GM18517 (cell line): ENCODE measurements at regions not wholly inside any gene's neighbourhood (a gene's known extent, or its start where the extent isn't known, plus 50 kb on each side); places are given as distances from the start of the nearest gene placed in this dataset.

Experiments
- ATAC-seq: cut with Tn5 transposase; IDR thresholded peaks from one replicate; pipeline ENCODE4 v1.9.1; 2021; ENCODE audit warnings: mild to moderate bottlenecking, moderate library complexity; ENCODE audit not compliant: unreplicated experiment

DNA sequence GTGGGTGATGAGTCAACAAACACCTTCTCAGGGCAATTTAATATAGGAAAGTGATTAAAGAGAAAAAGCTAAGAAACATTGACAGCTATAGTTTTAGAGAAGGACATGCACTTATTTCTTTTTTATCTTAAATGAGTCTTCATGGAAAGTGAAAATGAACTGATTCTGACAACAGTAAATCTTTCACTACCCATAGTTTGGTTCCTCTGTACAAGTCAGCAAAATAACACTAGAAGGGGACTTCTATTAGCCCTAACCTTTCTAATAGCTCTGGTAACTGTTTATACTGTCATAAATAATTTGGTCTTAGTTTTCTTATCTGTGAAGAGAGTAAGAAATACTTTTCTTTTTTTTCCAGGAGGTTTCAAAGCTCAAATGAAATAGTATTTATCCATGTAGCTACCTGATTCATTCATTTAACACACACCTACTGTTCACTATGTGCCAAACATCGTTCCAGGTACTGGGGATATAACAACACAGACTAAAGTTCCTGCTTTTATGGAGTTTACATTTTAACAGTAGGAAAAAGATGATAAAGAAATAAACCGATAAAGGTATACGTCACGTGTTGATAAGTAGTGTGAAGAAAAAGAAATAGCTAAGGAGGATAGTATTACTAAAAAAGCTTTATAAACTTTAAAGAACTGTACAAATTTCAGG lies 148.2 kb downstream of the PCSK1 start:
- ATAC-seq, result no peak

DNA sequence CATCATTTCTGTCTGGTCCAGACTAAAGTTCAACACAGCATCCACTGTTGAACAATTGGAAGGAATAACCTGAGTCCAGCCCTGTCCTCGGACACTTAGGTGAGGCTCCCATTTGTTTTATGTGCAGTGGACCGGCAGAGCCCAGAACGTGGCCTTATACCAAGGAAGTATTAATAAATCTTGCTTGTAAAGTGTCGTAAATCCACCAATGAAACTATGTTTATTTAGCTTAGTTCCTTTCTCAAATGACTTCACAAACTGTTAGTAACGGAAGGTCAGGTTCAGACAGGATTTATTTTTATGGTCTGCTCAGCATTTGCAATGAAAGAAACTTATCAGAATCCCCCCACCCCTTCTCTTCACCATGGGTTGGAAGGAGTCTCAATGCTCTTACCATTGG lies 149.5 kb downstream of the PCSK1 start:
- no peak for ATAC-seq

DNA sequence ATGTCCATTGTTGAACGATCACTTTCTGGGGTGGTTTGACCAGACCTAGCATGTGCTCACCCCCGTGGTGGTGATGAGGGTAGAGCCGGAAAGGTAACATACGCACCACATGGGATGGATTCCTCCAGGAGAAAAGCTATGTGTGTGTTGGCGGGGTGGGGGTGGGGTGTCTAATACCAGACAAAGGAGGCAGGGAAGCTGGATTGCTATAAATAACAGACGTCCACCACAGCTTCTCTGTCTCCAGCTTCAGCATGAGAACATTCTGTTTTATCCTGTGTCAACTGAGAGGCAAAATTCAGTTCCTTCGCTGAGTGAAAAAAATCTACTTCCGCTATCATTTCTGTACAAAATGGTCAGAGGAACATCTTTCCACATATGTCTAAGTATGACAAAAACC lies 151.0 kb downstream of the PCSK1 start:
- no peak for ATAC-seq

DNA sequence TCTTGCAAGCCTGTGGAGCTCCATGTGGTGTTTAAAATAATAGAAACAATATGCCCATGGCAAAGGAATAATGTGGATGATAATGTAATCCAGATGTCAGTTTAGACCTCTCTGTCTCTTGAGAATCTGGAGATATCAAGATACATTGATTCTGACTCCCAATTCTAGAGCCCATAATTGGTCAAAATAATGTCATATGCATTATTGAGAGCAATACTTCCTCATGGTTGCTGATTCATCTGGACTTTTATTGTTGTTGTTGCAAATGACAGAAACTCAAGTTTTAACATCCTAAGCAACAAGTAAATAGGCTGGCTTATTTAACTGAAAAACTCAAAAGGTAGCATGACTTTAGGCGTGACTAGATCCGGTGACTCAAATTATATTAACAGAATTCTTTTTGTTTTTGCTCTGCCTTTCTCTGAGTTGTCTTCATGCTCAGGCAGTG lies 152.1 kb downstream of the PCSK1 start:
- ATAC-seq, result no peak

DNA sequence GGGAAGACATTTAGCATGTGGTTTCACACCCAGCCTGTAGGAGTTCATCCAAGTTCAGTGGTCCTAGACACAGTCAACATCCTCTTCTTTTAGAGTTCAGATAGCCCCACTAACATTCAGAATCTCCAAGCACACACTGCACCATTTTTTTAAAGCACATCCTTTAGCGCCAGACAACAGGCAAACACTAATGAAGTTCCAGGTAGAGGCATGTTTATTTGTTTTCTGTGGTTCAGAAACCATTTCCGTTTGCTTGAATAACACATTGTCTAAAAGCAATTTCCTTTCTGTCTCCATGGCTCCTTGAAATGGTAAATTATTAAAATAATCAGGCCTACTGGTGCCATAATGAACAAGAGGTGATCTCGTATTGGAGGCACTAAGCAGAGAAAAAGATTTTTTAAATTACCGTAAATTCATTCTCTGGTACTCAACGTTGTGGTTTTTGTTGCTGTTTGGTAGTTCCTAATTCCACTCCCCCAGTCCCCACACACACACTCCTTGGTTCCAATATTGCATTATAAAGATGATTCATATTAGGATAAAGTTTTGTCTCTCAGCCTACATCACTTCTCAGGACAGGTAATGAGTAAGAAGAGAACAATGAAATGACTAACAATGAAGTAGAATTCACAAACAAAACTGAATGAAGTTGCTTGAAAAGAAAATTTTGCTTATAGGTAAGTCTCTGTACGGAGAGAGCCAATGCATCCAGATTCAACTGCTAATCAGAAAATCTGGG lies 153.1 kb downstream of the PCSK1 start:
- ATAC-seq, result peak; percentile 83

DNA sequence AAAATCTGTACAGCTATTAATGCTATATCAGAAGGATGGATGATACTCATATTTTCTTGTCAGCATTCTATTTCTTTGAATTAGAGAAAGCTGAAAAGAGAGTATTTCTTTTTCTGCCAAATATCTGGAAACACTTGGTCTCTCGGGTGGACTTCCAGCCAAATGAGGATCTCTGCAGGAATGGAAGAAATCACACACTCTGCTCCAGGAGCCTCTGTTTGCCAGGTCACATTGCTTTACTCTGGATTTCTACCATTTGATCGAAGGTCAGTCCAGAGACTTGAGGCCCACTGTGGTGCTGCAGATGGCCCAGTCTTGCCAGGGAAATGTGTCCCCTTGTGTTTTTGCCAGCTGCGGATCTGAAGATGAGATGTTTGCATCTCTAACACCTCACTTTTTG lies 154.1 kb downstream of the PCSK1 start:
- no peak for ATAC-seq

DNA sequence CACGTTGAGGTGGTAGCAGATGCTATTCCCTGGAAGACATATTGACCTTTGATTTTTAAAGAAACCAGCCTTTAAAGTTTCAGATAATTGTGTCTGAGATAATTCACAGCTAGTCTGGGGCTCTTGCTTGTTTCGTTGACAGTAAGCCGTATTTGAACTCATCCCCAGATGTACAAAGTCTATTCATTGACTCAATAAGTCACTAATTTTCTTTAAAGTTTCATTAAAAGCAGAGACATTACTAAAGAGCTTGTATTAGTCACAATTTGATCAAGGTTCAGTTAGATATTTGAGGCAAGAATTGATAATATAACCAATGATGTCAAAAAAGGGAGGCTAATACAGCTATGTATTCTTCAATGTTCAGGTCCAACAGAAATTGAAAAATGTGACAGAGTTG lies 158.0 kb downstream of the PCSK1 start:
- ATAC-seq, result no peak

DNA sequence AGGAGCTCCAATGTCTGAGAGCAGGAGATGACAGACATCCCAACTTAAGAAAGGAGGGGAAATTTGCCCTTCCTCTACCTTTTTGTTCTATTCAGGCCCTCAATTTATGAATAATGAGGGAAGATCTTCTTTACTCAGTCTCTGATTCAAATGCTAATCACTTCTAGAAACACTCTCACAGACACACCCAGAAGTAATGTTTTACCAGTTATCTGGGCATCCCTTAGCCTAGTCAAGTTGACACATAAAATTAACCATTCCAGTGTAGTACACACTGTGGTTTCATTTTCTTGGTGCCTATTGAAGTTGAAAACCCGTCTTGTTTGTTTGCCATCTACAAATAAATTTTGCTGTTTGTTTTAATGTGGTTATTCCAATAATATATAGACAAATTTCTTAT lies 167.6 kb downstream of the PCSK1 start:
- ATAC-seq, result no peak

DNA sequence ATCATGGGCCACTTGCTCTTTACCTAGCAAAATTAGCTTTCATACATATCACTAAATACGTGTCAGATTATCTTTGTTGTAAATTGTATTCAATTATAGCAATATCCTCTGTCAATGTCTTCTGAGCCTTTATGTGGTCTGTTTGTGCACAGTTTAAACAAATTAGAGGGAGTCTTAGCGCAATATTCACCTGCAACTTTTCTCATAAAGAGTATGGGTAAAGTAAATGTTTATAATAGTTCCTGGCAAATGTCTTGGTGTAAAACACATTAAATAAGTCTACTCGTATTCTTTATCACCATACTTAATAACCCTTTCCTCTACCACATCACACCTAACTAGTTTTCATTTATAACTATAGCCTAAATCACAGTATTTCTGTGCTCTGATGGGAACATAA lies 169.0 kb downstream of the PCSK1 start:
- no peak for ATAC-seq

DNA sequence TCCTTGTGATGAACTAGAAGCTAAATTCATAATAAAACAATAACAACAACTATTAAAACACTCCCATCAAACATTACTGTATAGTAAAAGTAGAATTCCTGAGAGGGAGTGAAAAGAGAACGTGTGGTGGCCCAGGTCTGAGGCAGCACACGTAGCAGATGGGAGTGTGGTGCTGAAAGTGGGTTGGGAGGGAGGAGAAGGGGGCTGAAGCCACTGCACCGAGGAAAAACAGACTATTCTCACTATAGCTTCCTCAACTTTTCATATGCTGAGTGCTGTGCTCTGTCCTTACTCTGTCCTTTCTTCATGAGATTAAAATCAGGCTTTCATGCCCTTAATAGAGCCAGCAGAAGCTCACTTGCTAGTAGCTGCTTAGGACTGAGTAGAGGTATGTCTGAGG lies 170.9 kb downstream of the PCSK1 start:
- ATAC-seq, result no peak

DNA sequence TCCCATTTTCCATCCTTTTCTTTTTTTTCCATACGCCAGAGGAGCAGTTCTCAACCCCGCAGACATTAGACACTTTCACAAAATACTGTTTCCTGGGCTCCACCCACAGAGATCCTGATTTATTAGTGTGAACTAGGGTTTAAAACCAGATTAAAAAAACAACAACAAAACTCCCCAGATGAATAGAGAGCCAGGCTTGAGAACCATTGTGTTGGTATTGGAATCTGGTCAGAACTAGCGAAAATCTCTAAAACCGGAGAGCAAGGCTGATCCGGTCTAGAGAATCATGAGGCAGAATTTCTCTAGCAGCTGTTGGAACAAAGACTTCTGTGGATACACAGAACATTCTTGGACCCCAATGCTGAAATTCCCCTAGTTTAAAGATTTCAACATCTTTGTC lies 173.0 kb downstream of the PCSK1 start:
- no peak for ATAC-seq

DNA sequence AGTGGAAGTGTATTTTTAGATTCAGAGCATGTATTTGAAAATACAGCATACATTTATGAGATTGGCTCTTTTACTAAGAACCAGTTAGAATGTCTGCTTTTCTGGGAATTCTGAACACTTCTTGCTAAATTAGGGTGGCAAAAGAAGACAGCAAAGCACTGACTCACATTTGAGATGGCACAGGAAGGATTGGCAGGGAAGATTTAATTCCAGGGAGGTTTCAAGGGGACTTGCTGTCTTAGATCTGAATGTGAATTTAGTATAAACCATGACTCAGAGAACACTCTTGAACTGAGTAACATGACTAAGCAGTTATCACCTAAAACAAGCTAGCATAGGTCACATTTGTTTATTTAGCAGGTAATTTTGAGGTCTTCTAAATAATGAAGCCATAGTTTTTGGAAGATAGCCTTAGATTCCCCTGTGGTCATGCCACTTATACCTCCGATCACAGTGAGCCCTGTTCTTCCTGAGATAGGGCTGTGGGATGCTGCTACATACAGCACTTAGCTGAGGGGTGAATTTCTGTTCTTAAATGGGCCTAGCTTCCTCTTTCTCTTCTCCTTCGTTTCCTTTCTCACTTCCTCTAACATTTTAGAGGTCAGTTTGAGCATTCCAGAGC lies 173.8 kb downstream of the PCSK1 start:
- peak; percentile 78 for ATAC-seq

DNA sequence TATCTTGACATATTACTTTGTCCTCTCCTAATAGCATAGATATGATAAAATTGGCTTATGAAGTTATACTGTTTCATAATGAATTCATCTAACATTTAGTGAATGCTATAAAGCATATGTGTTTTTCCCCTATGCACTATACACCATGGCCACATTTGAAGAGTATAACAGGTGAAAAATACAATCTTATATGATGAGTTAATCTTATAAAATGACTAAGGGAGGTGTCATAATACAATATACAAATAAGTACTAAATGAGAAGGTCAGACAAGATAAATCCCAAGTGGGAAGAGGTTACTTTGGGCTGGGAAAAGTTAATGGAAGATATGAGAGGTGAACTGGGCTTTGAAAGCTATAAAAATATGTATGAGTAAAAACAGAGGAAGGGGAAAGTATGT lies 174.4 kb downstream of the PCSK1 start:
- no peak for ATAC-seq

DNA sequence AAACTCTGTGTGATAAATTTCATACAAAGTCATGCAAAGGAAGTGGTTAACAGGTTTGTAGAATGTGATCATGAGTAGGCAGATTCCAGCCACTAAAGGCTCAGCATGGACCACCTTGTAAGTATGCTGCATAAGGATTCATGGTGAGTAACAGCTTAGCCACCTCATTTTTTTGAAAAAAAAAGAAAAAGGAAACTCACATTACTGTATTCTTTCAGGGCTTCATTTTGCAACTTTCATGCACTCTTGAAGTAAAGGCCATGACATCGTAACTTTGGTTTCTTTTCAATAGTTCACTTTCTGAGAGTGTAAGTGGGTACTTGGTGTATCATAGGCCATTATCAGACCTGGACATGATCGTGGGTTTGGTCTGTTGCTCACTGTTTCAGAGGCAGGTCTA lies 175.1 kb downstream of the PCSK1 start:
- ATAC-seq, result no peak

DNA sequence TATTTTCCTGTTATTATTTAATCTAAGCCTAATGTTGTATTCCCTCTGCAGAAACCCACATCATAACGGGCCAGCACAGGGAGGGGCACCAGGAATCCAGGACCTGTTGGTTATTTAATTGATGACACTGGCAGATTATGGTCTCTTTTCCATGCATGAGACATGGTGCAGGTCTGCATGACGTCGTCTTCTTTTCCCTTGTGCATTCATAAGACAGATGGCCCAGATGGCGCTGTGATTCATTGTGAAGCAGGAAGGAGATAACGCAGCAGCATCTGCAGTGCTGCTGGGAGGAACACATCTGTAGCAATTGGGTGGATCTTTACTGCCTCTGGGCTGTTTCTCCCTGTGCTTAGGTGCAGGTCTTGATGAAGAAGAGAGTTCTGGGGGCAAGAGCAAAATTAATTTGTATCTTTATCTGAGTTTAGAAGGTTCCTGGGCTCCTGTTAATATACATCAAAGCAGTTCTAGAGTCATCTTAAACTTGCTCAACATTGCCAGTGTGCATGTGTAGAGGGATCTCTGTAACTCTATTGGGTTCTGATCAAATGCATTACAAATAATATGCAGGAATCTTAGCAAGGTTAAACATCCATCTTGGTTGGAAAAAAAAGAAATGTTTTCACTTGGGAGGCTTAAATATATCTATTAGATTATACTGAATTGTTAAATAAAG lies 176.1 kb downstream of the PCSK1 start:
- ATAC-seq, result peak; percentile 52

DNA sequence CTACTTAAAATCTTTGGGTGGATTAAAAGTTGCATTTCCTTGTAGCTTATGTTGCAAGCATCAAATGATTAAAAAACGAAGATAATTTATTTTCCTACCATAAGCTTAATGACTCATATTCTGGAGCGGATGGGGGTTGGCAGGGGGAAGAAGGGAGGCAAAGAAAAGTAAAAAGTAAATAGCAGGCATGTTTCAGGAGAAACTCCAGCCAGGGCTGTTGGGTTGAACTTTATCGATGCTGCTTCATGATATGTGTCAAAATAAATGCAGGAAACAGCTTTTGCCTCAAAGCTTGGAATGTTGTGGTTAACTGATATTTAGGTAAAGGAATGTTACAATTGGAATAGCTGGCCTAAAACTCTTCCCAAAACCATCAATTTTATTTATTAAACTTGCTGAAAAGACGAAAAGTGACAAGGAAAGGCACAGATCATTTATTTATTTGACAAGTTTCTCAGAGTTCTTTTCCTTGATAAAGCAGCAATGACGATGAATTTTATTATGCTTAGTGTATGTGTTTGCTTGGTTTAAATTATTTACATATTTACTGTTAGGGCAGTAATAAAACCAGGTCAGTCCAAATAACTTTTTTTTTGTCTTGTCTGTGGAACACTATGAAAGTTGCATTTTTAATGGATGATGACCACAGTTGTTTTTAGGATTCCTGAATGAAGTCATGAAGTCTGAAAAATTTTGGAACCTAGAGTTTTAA lies 177.9 kb downstream of the PCSK1 start:
- no peak for ATAC-seq

DNA sequence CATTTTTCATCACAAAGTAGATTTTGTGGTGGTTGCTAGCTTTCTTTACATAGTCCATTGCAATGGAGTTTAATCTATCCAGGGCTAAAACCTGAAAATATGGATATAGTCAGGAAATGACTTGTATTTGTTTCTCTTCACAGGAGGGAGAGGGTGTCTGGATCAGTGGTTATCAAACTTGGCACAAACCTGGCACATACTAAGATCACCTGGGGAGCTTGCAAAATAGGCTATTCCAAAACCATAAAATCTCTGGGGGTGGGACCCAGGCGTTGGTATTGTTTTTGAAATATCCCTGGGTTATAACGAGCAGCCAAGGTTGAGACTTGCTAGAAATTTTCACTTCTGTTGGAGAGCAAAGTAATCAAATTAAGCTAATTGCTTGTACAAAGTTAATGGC lies 179.9 kb downstream of the PCSK1 start:
- no peak for ATAC-seq

DNA sequence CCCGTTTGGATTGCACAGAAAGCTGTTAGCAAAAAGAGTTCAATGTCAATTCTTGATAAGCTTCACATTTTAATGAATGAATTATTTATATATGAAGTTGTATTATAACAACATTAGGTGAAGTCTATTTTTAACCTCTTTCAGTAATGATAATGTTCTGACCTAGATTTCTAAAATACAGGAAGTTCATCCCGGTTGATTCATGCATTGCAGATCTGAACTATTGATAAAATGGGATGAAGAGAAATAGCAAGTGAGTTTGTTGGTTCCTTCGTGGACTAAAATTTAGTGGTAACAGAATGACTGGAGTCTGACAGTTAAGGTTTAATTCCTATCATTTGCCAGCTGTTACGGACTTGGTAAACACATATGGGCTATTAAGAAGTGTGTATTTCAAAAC lies 180.5 kb downstream of the PCSK1 start:
- ATAC-seq, result no peak

DNA sequence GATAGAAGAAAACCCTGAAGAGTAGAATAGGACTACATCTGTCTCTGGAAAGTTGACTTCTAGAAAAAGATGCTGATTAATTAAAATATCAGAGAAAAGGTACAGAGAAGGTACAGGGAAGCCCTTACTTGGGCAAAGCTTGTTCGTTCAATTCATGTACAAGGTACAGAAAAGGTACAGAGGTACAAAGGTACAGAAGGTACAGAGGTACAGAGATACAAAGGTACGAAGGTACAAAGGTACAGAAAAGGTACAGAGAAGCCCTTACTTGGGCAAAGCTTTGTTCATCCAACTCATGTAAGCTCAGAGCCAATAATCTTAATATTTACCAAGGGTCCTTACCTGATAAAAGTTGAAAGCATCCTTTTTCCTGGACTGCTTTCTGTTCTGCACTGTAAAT lies 182.3 kb downstream of the PCSK1 start:
- no peak for ATAC-seq

DNA sequence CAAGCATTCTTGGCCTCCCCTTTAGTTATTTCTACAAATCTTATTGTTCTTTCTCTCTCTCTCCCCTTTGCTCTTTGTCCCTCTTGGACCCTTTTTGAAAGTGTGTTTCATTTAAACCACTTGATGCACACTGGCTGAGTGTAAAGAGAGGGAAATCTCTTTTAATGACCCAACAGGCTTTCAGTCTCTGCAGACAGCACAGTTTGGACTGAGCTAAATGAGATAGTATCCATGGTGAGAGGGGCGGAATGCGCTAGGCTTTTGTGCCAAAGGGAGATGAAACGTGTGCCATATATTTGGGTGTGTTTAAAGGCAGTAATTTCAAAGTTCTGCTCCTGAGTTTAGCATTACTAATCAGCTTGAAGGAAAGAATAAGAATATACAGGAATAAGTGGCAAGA lies 184.9 kb downstream of the PCSK1 start:
- ATAC-seq, result no peak

DNA sequence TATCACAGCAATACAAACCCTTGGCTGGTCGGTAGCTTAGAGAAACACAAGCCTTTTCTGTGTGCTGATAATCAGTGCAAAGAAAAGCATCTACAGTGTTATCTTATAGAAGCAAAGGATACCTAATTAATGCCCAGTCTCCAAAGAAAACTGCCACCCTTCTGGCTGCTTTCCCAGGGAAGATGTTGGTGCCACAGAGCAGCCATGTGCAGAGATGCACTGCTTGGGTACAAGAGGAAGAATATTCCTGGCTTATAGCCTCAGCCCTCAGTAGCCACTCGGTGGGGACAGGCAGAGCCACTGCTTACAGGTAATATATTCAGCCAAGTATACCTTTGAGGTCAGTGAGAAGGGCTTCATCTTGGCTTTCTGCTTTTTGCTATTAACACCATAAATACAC lies 185.3 kb downstream of the PCSK1 start:
- ATAC-seq, result no peak
